Kidney (tissue), 13 donors: ENCODE measurements at regions not wholly inside any gene's neighbourhood (a gene's known extent, or its start where the extent isn't known, plus 50 kb on each side); places are given as distances from the start of the nearest gene placed in this dataset.

Experiments used
- DNase-seq, 5 donors: peaks; one replicate each; pipeline ENCODE4 v3.0.0-alpha.2; 2013 to 2020
- FAIRE-seq: peaks from 2 replicates; lab custom pipeline; 2012; peaks lifted over from hg19 to GRCh38; lab: Jason Lieb, UNC
- H3K27ac ChIP-seq, 2 donors: one replicate each; pipeline ENCODE4 v1.7.0; 2013; ENCODE audit warnings: low read depth in 2 of 2, low read length in 2 of 2, inconsistent platforms in 1 of 2
- H3K27me3 ChIP-seq: one replicate; pipeline ENCODE4 v1.7.1; 2013; ENCODE audit warnings: low read length, inconsistent platforms; ENCODE audit not compliant: control insufficient read depth, insufficient read depth
- H3K36me3 ChIP-seq, 3 donors: one replicate each; pipeline versions ENCODE4 v1.7.0 to v1.7.1; 2013; ENCODE audit warnings: low read length in 3 of 3, control low read depth in 1 of 3, inconsistent platforms in 1 of 3; ENCODE audit not compliant: insufficient read depth in 3 of 3, control insufficient read depth in 2 of 3
- H3K4me1 ChIP-seq, 3 donors: one replicate each; pipeline versions ENCODE4 v1.7.0 to v1.7.1; 2013; ENCODE audit warnings: low read length in 3 of 3, inconsistent platforms in 1 of 3, low read depth in 1 of 3; ENCODE audit not compliant: control insufficient read depth in 2 of 3, insufficient read depth in 2 of 3
- H3K4me3 ChIP-seq, 3 donors: one replicate each; pipeline versions ENCODE4 v1.7.0 to v1.8.1; 2013; ENCODE audit warnings: low read length in 3 of 3, control low read depth in 1 of 3, inconsistent platforms in 1 of 3
- H3K9ac ChIP-seq, 3 donors: one replicate each; pipeline versions ENCODE4 v1.7.0 to v1.7.1; 2013; ENCODE audit warnings: low read length in 3 of 3, control low read depth in 1 of 3, inconsistent platforms in 1 of 3
- H3K9me3 ChIP-seq, 3 donors: one replicate each; pipeline versions ENCODE4 v1.7.0 to v1.7.1; 2013; ENCODE audit warnings: low read length in 3 of 3, control low read depth in 1 of 3, inconsistent platforms in 1 of 3; ENCODE audit not compliant: control insufficient read depth in 2 of 3, insufficient read depth in 1 of 3
- CTCF ChIP-seq: IDR thresholded peaks from 3 replicates; pipeline ENCODE4 v1.5.1; 2012; ENCODE audit warnings: mild to moderate bottlenecking, moderate library complexity, borderline replicate concordance; ENCODE audit not compliant: insufficient read depth; ENCODE audit errors: extremely low read depth
- intact Hi-C: fragments of 100-400 bp; cut with DNase I; formaldehyde crosslinking; loops from one replicate; pipeline ENCODE4 v1.11.1; 2022
- donor health status: control.
- donor health status: control.
- donor health status: control.
- donor health status: control.
- donor health status: control.
- donor health status: DM: yes; HTN: yes; CAD: no.
- donor health status: Normal renal cell carcinoma (clear cell type).

DNA sequence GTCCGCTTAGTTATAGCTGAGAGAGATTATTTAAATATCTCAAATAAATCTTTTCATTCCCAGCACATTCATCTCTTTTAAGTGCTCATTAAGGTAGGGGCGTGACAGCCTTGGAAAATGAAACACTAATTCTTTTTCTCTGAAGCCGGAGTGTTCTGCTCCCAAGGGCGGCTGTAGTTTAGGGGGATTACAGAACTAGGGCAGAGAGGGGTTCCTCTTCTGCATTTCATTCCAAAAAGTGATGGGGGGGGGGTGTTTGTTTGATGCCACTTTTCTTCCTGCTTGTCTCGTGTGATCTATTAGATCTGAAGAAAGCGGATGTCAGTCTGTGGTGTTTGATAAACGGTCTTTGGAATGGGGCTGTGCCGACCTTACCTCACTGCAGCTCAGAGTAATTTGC, 506.5 kb upstream of the MGMT start:
- no peak for FAIRE-seq
- intact Hi-C loops, result no loop called here

GRCh38 chr10:128962182-128962581, 504.9 kb upstream of the MGMT start:
- TF ChIP-seq CTCF, result no peak
- intact Hi-C loops, result no loop called here
- H3K9me3 ChIP-seq, result peaks cover 0 to 10% (median 0%) of the 10 kb centered on the region in 3 donors
- H3K27ac ChIP-seq, result no peak overlapping the region
- no peak overlapping the region for H3K9ac ChIP-seq
- H3K4me3 ChIP-seq, result no peak overlapping the region
- H3K4me1 ChIP-seq, result no peaks in the 10 kb centered on the region
- no peaks in the 10 kb centered on the region for H3K27me3 ChIP-seq
- H3K36me3 ChIP-seq, result no peaks in the 10 kb centered on the region
- DNase-seq, result no peak
- FAIRE-seq, result no peak

More for the DNA sequence above, 506.5 kb upstream of the MGMT start:
- Histone ChIP-seq H3K27me3 (no peaks in the 10 kb centered on the region), H3K9me3 (peaks cover 0 to 10% (median 0%) of the 10 kb centered on the region in 3 donors), H3K27ac (no peak overlapping the region), H3K4me3 (no peak overlapping the region), H3K36me3 (no peaks in the 10 kb centered on the region), H3K4me1 (no peaks in the 10 kb centered on the region), H3K9ac (no peak overlapping the region)
- DNase-seq, result no peak
- no peak for TF ChIP-seq CTCF

DNA sequence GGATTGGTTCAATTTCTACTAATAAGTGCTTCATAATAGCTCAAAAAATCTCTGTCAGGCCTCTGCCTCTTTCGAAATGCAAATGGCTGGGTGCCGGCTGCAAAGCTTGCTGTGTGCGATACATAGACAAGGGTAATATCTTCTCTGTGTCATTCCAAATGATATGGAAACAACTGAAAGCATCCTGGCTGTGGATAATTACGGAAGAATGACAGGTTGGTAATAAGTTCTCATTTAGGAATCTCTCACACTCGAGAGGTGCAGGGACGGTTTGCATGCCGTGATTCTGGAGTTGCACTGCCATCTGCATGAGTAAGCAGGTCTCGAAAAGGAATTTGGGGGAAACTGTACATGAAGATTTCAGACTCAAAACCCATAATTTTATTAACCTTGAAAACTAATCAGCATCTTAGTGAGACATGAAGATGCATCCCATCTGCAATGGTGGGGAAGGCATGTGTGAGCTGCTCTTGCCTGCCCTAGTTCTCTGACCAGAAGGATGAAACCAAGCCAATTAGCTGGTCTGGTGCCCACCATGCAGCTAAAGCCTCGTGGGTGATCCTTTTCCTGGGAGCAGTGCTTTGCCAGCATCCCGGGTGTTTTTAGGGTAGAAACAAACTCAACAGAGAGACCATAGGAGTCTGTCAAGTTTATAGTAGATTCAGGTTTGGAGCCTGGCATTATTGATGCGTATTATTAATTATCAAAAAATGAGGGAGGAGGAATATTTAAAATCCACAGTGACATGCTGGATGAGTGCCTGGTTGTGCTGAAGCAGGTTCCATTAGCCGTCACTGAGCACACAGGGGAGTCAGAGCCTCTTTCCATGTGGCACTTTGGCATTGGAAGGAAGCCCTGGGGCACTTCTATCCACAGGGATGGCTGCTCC, 503.6 kb upstream of the MGMT start:
- Histone ChIP-seq H3K4me3 (no peak overlapping the region), H3K27ac (no peak overlapping the region), H3K9me3 (peaks cover 0 to 10% (median 0%) of the 10 kb centered on the region in 3 donors), H3K9ac (no peak overlapping the region), H3K4me1 (no peaks in the 10 kb centered on the region), H3K36me3 (no peaks in the 10 kb centered on the region), H3K27me3 (no peaks in the 10 kb centered on the region)
- FAIRE-seq, result no peak
- intact Hi-C loops, result no loop called here
- no peak for DNase-seq
- TF ChIP-seq CTCF, result no peak
